Stimulated activated naive CD8-positive, alpha-beta T cell treated with anti-CD3 and anti-CD28 coated beads, Interleukin-15, amount 100 ng/mL, for 72 hours (primary cell): ENCODE measurements at regions not wholly inside any gene's neighbourhood (a gene's known extent, or its start where the extent isn't known, plus 50 kb on each side); places are given as distances from the start of the nearest gene placed in this dataset.
"Not testable (repeated sequence)": the region's sequence is repeated elsewhere in the genome, so short reads cannot be mapped to it uniquely, and the experiment has no call there.

ENCODE experiments used
- ATAC-seq: fragments of 150-1000 bp; cut with Tn5 transposase; 2 replicates; pipeline ENCODE4 v1.10.0; 2021; ENCODE audit warnings: mild to moderate bottlenecking, moderate library complexity
- DNase-seq, 2 donors: peaks; one replicate each; pipeline ENCODE4 v3.0.0; 2021 to 2022
- H3K27ac Mint-ChIP-seq, 2 donors: one replicate each; pipeline ENCODE4 v1.8.0; 2022; ENCODE audit warnings: mild to moderate bottlenecking in 2 of 2, mixed read lengths in 2 of 2, moderate library complexity in 2 of 2
- H3K27me3 Mint-ChIP-seq: one replicate; pipeline ENCODE4 v1.8.0; 2022; ENCODE audit warnings: mixed read lengths
- H3K4me1 Mint-ChIP-seq: one replicate; pipeline ENCODE4 v1.8.0; 2022; ENCODE audit warnings: mild to moderate bottlenecking, mixed read lengths
- H3K4me3 Mint-ChIP-seq, 2 donors: one replicate each; pipeline ENCODE4 v1.8.0; 2022; ENCODE audit warnings: mild to moderate bottlenecking in 2 of 2, mixed read lengths in 2 of 2, moderate library complexity in 1 of 2
- H3K9me3 Mint-ChIP-seq, 2 donors: one replicate each; pipeline ENCODE4 v1.8.0; 2022; ENCODE audit warnings: mixed read lengths in 2 of 2

GRCh38 chr17:46411172-46411852 lies 49.7 kb upstream of the ARL17B start:
- not testable (repeated sequence) for H3K27ac Mint-ChIP-seq, H3K4me1 Mint-ChIP-seq, H3K4me3 Mint-ChIP-seq, H3K9me3 Mint-ChIP-seq, DNase-seq, H3K27me3 Mint-ChIP-seq
- ATAC-seq: peak; percentile 99
